Lung (tissue), 11 donors: ENCODE measurements at regions not wholly inside any gene's neighbourhood (a gene's known extent, or its start where the extent isn't known, plus 50 kb on each side); places are given as distances from the start of the nearest gene placed in this dataset.

Source experiments
- ATAC-seq: fragments of 200-7000 bp; cut with Tn5 transposase; one replicate; pipeline ENCODE4 v1.9.1; 2020; ENCODE audit warnings: moderate number of reproducible peaks; ENCODE audit not compliant: insufficient read depth, low FRiP score
- DNase-seq, 3 donors: peaks; one replicate each; pipeline ENCODE4 v3.0.0-alpha.2; 2013 to 2017
- H3K27ac ChIP-seq, 2 donors: one replicate each; pipeline ENCODE4 v1.5.1; 2013; ENCODE audit warnings: mild to moderate bottlenecking in 2 of 2, moderate library complexity in 2 of 2, control low read depth in 1 of 2, inconsistent platforms in 1 of 2, low read depth in 1 of 2, low read length in 1 of 2
- H3K27me3 ChIP-seq, 3 donors: one replicate each; pipeline ENCODE4 v1.5.1; 2013; ENCODE audit warnings: low read length in 2 of 3; ENCODE audit not compliant: control insufficient read depth in 3 of 3, insufficient read depth in 3 of 3
- H3K36me3 ChIP-seq, 4 donors: one replicate each; pipeline ENCODE4 v1.5.1; 2013; ENCODE audit warnings: low read length in 4 of 4, mild to moderate bottlenecking in 1 of 4, moderate library complexity in 1 of 4; ENCODE audit not compliant: control insufficient read depth in 4 of 4, insufficient read depth in 4 of 4
- H3K4me1 ChIP-seq, 5 donors: one replicate each; pipeline ENCODE4 v1.5.1; 2013; ENCODE audit warnings: low read length in 5 of 5, mild to moderate bottlenecking in 2 of 5, moderate library complexity in 1 of 5; ENCODE audit not compliant: control insufficient read depth in 5 of 5, insufficient read depth in 5 of 5
- H3K4me3 ChIP-seq: one replicate; pipeline ENCODE4 v1.5.1; 2013; ENCODE audit warnings: mild to moderate bottlenecking, control low read depth, moderate library complexity
- H3K9ac ChIP-seq, 2 donors: one replicate each; pipeline ENCODE4 v1.5.1; 2013; ENCODE audit warnings: low read length in 2 of 2, control low read depth in 1 of 2; ENCODE audit not compliant: insufficient read depth in 1 of 2
- H3K9me3 ChIP-seq, 4 donors: one replicate each; pipeline ENCODE4 v1.5.1; 2013; ENCODE audit warnings: low read length in 3 of 4, mild to moderate bottlenecking in 1 of 4, moderate library complexity in 1 of 4; ENCODE audit not compliant: control insufficient read depth in 4 of 4, insufficient read depth in 3 of 4
- WGBS, 2 donors: extraction: QIAGEN DNeasy Blood & Tissue Kit; methylation state at CpG; one replicate each; pipeline ENCODE4 v1.1.7; 2013; 5-methylcytosine and 5-hydroxymethylcytosine counted together
- TF ChIP-seq, protein P1 (sequence below): IDR thresholded peaks from 2 replicates; pipeline ENCODE4 v1.5.1; 2012; ENCODE audit warnings: mild to moderate bottlenecking; ENCODE audit errors: control extremely low read depth, extremely low read depth
- donor health status: control.
- donor health status: control.
- donor health status: Bipolar disorder and iron deficiency.
- donor health status: healthy.
- donor health status: DM: yes; HTN: yes; CAD: no.

DNA sequence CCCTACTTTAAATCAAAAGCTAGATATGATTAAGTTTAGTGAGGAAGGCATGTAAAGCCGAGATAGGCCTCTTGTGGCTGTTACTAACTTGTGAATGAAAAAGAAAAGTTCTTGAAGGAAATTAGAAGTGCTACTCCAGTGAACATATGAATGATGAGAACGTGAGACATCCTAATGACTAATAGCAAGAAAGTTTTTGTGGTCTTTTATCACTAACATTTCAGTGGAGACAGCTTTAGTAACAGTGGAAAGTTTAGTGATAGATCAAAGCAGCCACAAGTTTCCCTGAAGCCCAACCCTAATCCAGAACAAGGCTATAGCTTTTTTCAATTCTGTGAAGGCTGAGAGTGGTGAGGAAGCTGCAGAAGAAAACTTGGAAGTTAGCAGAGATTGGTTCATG is 73.6 kb upstream of the LRRC8B start:
- Histone ChIP-seq H3K27me3 (peaks cover 0 to 3% (median 0%) of the 10 kb centered on the region in 3 donors), H3K9ac (no peak overlapping the region), H3K36me3 (no peaks in the 10 kb centered on the region), H3K4me1 (no peaks in the 10 kb centered on the region), H3K27ac (no peak overlapping the region), H3K4me3 (no peak overlapping the region), H3K9me3 (peaks cover 0 to 2% (median 0%) of the 10 kb centered on the region in 4 donors)
- TF ChIP-seq, protein P1, sequence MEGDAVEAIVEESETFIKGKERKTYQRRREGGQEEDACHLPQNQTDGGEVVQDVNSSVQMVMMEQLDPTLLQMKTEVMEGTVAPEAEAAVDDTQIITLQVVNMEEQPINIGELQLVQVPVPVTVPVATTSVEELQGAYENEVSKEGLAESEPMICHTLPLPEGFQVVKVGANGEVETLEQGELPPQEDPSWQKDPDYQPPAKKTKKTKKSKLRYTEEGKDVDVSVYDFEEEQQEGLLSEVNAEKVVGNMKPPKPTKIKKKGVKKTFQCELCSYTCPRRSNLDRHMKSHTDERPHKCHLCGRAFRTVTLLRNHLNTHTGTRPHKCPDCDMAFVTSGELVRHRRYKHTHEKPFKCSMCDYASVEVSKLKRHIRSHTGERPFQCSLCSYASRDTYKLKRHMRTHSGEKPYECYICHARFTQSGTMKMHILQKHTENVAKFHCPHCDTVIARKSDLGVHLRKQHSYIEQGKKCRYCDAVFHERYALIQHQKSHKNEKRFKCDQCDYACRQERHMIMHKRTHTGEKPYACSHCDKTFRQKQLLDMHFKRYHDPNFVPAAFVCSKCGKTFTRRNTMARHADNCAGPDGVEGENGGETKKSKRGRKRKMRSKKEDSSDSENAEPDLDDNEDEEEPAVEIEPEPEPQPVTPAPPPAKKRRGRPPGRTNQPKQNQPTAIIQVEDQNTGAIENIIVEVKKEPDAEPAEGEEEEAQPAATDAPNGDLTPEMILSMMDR: no peak
- ATAC-seq (no peak), DNase-seq (no peak)
- 69 to 92% methylated on average over 2 of the region's 2 CpGs for WGBS, 2 donors

DNA sequence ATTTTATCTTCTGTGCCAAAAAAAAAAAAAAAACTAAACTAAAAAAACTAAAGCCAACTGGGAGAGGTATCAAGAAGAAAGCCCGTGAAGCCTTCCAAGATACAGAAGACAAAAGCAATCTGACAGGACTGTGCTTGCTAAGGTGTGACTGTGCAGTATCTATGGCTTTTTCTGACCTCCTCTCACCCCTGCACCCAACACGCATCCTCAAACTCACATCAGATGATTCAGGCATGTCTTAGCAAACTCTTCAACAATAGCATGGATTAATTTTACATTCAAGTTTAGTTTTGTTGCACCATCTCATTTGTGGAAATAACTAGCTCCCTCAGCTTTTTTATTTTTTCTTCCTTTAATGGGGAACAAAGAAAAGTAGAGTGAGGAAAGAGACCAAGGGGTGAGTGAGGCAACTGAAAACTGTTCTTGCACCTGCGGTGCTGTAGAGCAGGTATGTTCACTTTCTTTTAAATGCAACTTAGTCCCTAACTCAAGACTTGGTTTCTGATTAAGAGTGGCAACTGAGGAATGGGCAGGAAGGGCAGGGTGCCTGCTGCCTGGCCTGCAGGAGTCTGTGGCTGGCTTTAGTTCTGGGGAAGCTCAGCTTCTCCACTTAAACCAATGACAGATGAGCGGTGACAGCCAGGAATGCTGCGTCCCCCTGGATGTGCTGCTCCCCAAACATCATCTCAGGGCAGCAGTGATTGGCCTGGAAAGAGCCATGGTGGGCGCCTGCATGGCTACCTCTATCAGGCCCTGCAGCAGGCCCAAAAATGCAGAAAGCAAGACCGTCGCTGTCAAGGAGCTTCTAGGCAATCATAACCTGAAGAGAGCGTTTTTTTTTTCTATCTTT is 71.3 kb upstream of the LRRC8B start:
- TF ChIP-seq, protein P1: no peak
- H3K9me3 ChIP-seq: no peaks in the 10 kb centered on the region
- DNase-seq: peak in 1 of 3 donors; percentile 13
- no peak overlapping the region for H3K27ac ChIP-seq
- no peaks in the 10 kb centered on the region for H3K4me1 ChIP-seq
- no peak overlapping the region for H3K4me3 ChIP-seq
- no peaks in the 10 kb centered on the region for H3K36me3 ChIP-seq
- no peaks in the 10 kb centered on the region for H3K27me3 ChIP-seq
- H3K9ac ChIP-seq: no peak overlapping the region
- ATAC-seq: no peak
- WGBS, 2 donors: 87 to 91% methylated on average over 9 of the region's 9 CpGs

DNA sequence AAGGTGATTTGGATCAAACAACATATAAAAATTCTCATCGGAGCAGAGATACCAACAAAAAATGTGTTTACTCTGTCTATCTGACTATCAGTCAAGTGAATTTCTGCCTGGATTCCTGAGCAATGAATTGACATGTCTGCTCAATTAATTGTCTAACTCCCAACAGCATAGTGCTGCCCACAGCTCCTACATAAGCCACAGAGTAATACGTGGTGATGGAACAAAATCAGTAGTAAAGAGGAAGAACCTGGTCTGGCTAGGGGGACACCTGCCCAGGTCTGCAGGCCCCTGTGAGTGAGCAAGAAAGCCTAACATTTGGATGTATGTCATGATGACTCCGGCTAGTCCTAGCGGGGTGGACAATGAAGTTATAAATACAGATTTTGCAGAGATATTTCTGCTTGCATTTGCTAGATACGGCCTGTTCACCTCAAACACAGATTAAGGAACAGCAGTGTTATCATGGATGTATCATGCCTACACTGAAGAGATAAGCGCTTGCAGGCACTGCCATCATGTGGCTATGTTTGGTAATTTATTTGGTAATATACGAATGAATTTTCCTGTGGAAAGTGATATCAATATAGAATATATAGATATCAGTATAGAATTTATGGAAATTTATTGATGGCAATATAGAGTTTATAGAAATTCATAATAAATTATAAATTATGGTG is 69.6 kb upstream of the LRRC8B start:
- Histone ChIP-seq H3K27me3 (no peaks in the 10 kb centered on the region), H3K9ac (no peak overlapping the region), H3K9me3 (no peaks in the 10 kb centered on the region), H3K4me3 (no peak overlapping the region), H3K27ac (no peak overlapping the region), H3K4me1 (no peaks in the 10 kb centered on the region), H3K36me3 (no peaks in the 10 kb centered on the region)
- ATAC-seq (no peak), DNase-seq (peak; percentile 42 to 69 (median 62))
- TF ChIP-seq, protein P1: peak; percentile 68
- WGBS, 2 donors: 28 to 33% methylated on average over 7 of the region's 7 CpGs
